Ectodermal cell (in vitro differentiated cells): ENCODE measurements at regions not wholly inside any gene's neighbourhood (a gene's known extent, or its start where the extent isn't known, plus 50 kb on each side); places are given as distances from the start of the nearest gene placed in this dataset.

Experiments used
- H3K27ac ChIP-seq: 2 replicates; pipeline ENCODE4 v1.7.0; 2013; ENCODE audit warnings: mild to moderate bottlenecking, low read depth, low read length; ENCODE audit not compliant: insufficient read depth, poor library complexity, severe bottlenecking
- H3K27me3 ChIP-seq: 2 replicates; pipeline ENCODE4 v1.7.0; 2013; ENCODE audit warnings: mild to moderate bottlenecking, low read length; ENCODE audit not compliant: insufficient read depth, control insufficient read depth, poor library complexity, severe bottlenecking
- H3K36me3 ChIP-seq: one replicate; pipeline ENCODE4 v1.7.0; 2013; ENCODE audit warnings: low read length; ENCODE audit not compliant: control insufficient read depth, insufficient read depth
- H3K4me1 ChIP-seq: one replicate; pipeline ENCODE4 v1.7.0; 2013; ENCODE audit warnings: low read length; ENCODE audit not compliant: control insufficient read depth, insufficient read depth
- H3K4me3 ChIP-seq: 2 replicates; pipeline ENCODE4 v1.7.0; 2013; ENCODE audit warnings: low read depth, low read length, control low read depth; ENCODE audit not compliant: insufficient read depth
- H3K9me3 ChIP-seq: 2 replicates; pipeline ENCODE4 v1.7.0; 2013; ENCODE audit warnings: mild to moderate bottlenecking, low read length, moderate library complexity; ENCODE audit not compliant: control insufficient read depth
- WGBS, 2 experiments: methylation state at CpG; one replicate each; pipeline ENCODE4 v1.1.7; 2013; ENCODE audit warnings: missing lambda C conversion rate in 2 of 2; 5-methylcytosine and 5-hydroxymethylcytosine counted together

GRCh38 chr17:54849660-54850059 lies 51.0 kb upstream of the TOM1L1 start:
- 95% methylated on average over 6 of the region's 6 CpGs for WGBS, 2 experiments
- no peaks in the 10 kb centered on the region for H3K4me1 ChIP-seq
- no peak overlapping the region for H3K27ac ChIP-seq
- no peaks in the 10 kb centered on the region for H3K27me3 ChIP-seq
- no peaks in the 10 kb centered on the region for H3K9me3 ChIP-seq
- no peak overlapping the region for H3K4me3 ChIP-seq
- H3K36me3 ChIP-seq: no peaks in the 10 kb centered on the region
